DND-41 (cell line): ENCODE measurements at regions not wholly inside any gene's neighbourhood (a gene's known extent, or its start where the extent isn't known, plus 50 kb on each side); places are given as distances from the start of the nearest gene placed in this dataset.

Experiments
- ATAC-seq: fragments of 200-7000 bp; cut with Tn5 transposase; 3 replicates; pipeline ENCODE4 v1.9.1; 2021; ENCODE audit warnings: low read depth; ENCODE audit not compliant: insufficient read depth
- DNase-seq: peaks from one replicate; pipeline ENCODE4 v3.0.0-alpha.2; 2020
- H2AFZ ChIP-seq: 2 replicates; pipeline ENCODE4 v1.6.0; 2012; ENCODE audit warnings: low read depth, low read length
- H3K27ac ChIP-seq: 2 replicates; pipeline ENCODE4 v1.5.1; 2012; ENCODE audit warnings: low read length, inconsistent platforms
- H3K27me3 ChIP-seq: fragments of 200-600 bp; sonication (generic); 2 replicates; pipeline ENCODE4 v1.6.0; 2012; ENCODE audit warnings: low read length, mild to moderate bottlenecking, inconsistent platforms; ENCODE audit not compliant: insufficient read depth, poor library complexity
- H3K36me3 ChIP-seq: 2 replicates; pipeline ENCODE4 v1.5.1; 2012; ENCODE audit warnings: low read length, inconsistent platforms; ENCODE audit not compliant: insufficient read depth
- H3K4me1 ChIP-seq: 2 replicates; pipeline ENCODE4 v1.5.1; 2012; ENCODE audit warnings: mild to moderate bottlenecking, low read length; ENCODE audit not compliant: insufficient read depth
- H3K4me2 ChIP-seq: 2 replicates; pipeline ENCODE4 v1.6.0; 2012; ENCODE audit warnings: mild to moderate bottlenecking, moderate library complexity, low read length, inconsistent platforms; ENCODE audit not compliant: insufficient read depth
- H3K4me3 ChIP-seq, 2 experiments: fragments of 200-600 bp in 1 of 2; shearing (Covaris generic) in 1 of 2; 2 replicates each; pipeline ENCODE4 v1.5.1; 2012 to 2016; ENCODE audit warnings: inconsistent platforms in 2 of 2, low read length in 2 of 2, mild to moderate bottlenecking in 2 of 2, low read depth in 1 of 2, moderate library complexity in 1 of 2
- H3K79me2 ChIP-seq: 2 replicates; pipeline ENCODE4 v1.6.0; 2012; ENCODE audit warnings: low read length, inconsistent platforms; ENCODE audit not compliant: insufficient read depth
- H3K9ac ChIP-seq: 2 replicates; pipeline ENCODE4 v1.6.0; 2012; ENCODE audit warnings: low read depth, mild to moderate bottlenecking, inconsistent platforms, low read length, moderate library complexity
- H3K9me3 ChIP-seq: 2 replicates; pipeline ENCODE4 v1.5.1; 2012; ENCODE audit warnings: low read length, moderate library complexity, mild to moderate bottlenecking, inconsistent platforms; ENCODE audit not compliant: insufficient read depth, severe bottlenecking
- H4K20me1 ChIP-seq: 2 replicates; pipeline ENCODE4 v1.6.0; 2012; ENCODE audit warnings: low read length; ENCODE audit not compliant: insufficient read depth
- CTCF ChIP-seq: IDR thresholded peaks from 2 replicates; pipeline ENCODE4 v1.5.1; 2012; ENCODE audit warnings: borderline replicate concordance, low read length, moderate library complexity, mild to moderate bottlenecking; ENCODE audit not compliant: poor library complexity, severe bottlenecking; ENCODE audit errors: extremely low read depth
- EZH2 ChIP-seq: IDR thresholded peaks from 3 replicates; pipeline ENCODE4 v1.6.1; 2012; ENCODE audit warnings: borderline replicate concordance, low read depth, mild to moderate bottlenecking, moderate library complexity, low read length, inconsistent platforms; ENCODE audit not compliant: severe bottlenecking

- no peak for DNase-seq
These were observed 89.0 kb downstream of the PPCDC start for GRCh38 chr15:75112278-75112847.

DNA sequence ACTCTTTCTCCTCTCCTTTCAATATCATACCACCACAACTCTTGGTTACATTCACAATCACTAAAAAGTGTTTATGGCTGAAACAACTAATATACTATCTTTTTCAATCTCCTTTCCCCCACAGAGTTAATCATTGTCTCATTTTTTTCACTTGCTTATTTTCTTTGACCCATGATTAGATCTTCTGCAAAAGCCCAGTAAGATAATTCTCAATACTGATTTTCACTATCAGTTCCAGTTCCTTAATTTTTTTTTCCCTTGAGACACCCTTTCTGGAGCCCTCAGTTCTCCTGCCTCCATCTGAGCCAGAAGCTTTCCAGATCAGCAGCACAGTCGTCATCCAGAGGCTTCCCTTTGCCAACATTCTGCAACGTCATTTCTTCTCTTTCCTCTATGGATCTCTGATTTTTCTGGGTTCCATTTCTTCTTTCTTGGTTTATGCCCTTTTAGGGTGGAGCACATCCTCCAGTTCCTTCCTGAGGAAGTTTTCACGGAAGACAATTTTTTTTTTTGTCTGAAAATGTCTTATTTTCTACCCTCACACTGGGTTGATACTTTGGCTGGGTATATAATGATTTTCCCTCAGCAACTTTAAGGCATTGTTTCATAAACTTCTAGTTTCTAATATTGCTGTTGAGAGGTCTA, 88.7 kb upstream of the C15orf39 start:
- no peak overlapping the region for H3K4me2 ChIP-seq
- 0 out of 2 replicates have a peak, but pooled peaks cover 3% of the 10 kb centered on the region for H4K20me1 ChIP-seq

More at GRCh38 chr15:75112278-75112847, 89.0 kb downstream of the PPCDC start:
- no peak overlapping the region for H3K4me3 ChIP-seq
- TF ChIP-seq EZH2 (no peak), CTCF (no peak)
- 0 out of 2 replicates have a peak, but pooled peaks cover 3% of the 10 kb centered on the region for H4K20me1 ChIP-seq
- H2AFZ ChIP-seq = no peak overlapping the region
- H3K27ac ChIP-seq = no peak overlapping the region
- no peak overlapping the region for H3K4me2 ChIP-seq
- no peaks in the 10 kb centered on the region for H3K9me3 ChIP-seq
- H3K79me2 ChIP-seq = no peaks in the 10 kb centered on the region
- H3K36me3 ChIP-seq = no peaks in the 10 kb centered on the region
- peaks cover 37% of the 10 kb centered on the region for H3K4me1 ChIP-seq
- no peak overlapping the region for H3K9ac ChIP-seq
- no peaks in the 10 kb centered on the region for H3K27me3 ChIP-seq
- ATAC-seq = no peak

GRCh38 chr15:75114327-75114726, 87.4 kb upstream of the C15orf39 start:
- no peak for DNase-seq
- peaks cover 20% of the 10 kb centered on the region for H3K4me1 ChIP-seq
- TF ChIP-seq CTCF (no peak), EZH2 (no peak)
- H3K36me3 ChIP-seq = no peaks in the 10 kb centered on the region
- H3K9me3 ChIP-seq = no peaks in the 10 kb centered on the region
- H3K9ac ChIP-seq = no peak overlapping the region
- H3K4me3 ChIP-seq = no peak overlapping the region
- H2AFZ ChIP-seq = no peak overlapping the region
- H3K79me2 ChIP-seq = no peaks in the 10 kb centered on the region
- no peaks in the 10 kb centered on the region for H3K27me3 ChIP-seq
- H3K27ac ChIP-seq = no peak overlapping the region
- H4K20me1 ChIP-seq = no peaks in the 10 kb centered on the region
- ATAC-seq = no peak
- no peak overlapping the region for H3K4me2 ChIP-seq

More for the DNA sequence above, 88.7 kb upstream of the C15orf39 start:
- ATAC-seq = no peak
- Histone ChIP-seq H3K9me3 (no peaks in the 10 kb centered on the region), H3K9ac (no peak overlapping the region), H3K4me1 (peaks cover 33% of the 10 kb centered on the region), H3K36me3 (no peaks in the 10 kb centered on the region), H3K4me3 (no peak overlapping the region), H3K27me3 (no peaks in the 10 kb centered on the region), H3K79me2 (no peaks in the 10 kb centered on the region), H2AFZ (no peak overlapping the region), H3K27ac (no peak overlapping the region)
- TF ChIP-seq CTCF (no peak), EZH2 (no peak)
- no peak for DNase-seq
